Liver (tissue), 8 donors: ENCODE measurements at regions not wholly inside any gene's neighbourhood (a gene's known extent, or its start where the extent isn't known, plus 50 kb on each side); places are given as distances from the start of the nearest gene placed in this dataset.
A peak's percentile ranks its signal among the peaks of the same experiment; 100 is the strongest.
"Not testable (repeated sequence)": the region's sequence is repeated elsewhere in the genome, so short reads cannot be mapped to it uniquely, and the experiment has no call there.

Source experiments
- DNase-seq: peaks from one replicate; pipeline ENCODE4 v3.0.0-alpha.2; 2017; ENCODE audit warnings: low spot score
- H3K27ac ChIP-seq, 2 donors: one replicate each; pipeline ENCODE4 v1.7.0; 2013; ENCODE audit warnings: inconsistent platforms in 2 of 2, low read length in 2 of 2, control low read depth in 1 of 2, low read depth in 1 of 2, mild to moderate bottlenecking in 1 of 2
- H3K27me3 ChIP-seq, 4 donors: one replicate each; pipeline versions ENCODE4 v1.6.1 to v1.7.0; 2013; ENCODE audit warnings: low read length in 3 of 4, inconsistent platforms in 1 of 4, mild to moderate bottlenecking in 1 of 4, moderate library complexity in 1 of 4; ENCODE audit not compliant: control insufficient read depth in 4 of 4, insufficient read depth in 4 of 4
- H3K36me3 ChIP-seq, 4 donors: one replicate each; pipeline versions ENCODE4 v1.6.1 to v1.7.0; 2013; ENCODE audit warnings: low read length in 3 of 4, mild to moderate bottlenecking in 3 of 4, low read depth in 1 of 4, moderate library complexity in 1 of 4; ENCODE audit not compliant: control insufficient read depth in 4 of 4, insufficient read depth in 3 of 4
- H3K4me1 ChIP-seq, 4 donors: one replicate each; pipeline versions ENCODE4 v1.6.1 to v1.7.0; 2013; ENCODE audit warnings: low read length in 3 of 4, mild to moderate bottlenecking in 3 of 4, moderate library complexity in 1 of 4; ENCODE audit not compliant: control insufficient read depth in 4 of 4, insufficient read depth in 4 of 4
- H3K4me3 ChIP-seq, 3 donors: one replicate each; pipeline versions ENCODE4 v1.6.1 to v1.7.0; 2013; ENCODE audit warnings: low read length in 3 of 3, control low read depth in 1 of 3, low read depth in 1 of 3, mild to moderate bottlenecking in 1 of 3
- H3K9ac ChIP-seq, 2 donors: one replicate each; pipeline ENCODE4 v1.7.0; 2013; ENCODE audit warnings: low read length in 2 of 2, mild to moderate bottlenecking in 2 of 2, moderate library complexity in 2 of 2, control low read depth in 1 of 2, low read depth in 1 of 2
- H3K9me3 ChIP-seq, 4 donors: one replicate each; pipeline versions ENCODE4 v1.6.1 to v1.7.0; 2013; ENCODE audit warnings: low read length in 3 of 4; ENCODE audit not compliant: control insufficient read depth in 4 of 4
- ATF3 ChIP-seq: IDR thresholded peaks from 2 replicates; pipeline ENCODE4 v1.6.1; 2016; ENCODE audit warnings: antibody characterized with exemption
- CTCF ChIP-seq: fragments of 150-350 bp; IDR thresholded peaks from 2 replicates; pipeline ENCODE4 v1.5.1; 2017; ENCODE audit warnings: improper control_type of control experiment, low read depth, low read length; ENCODE audit not compliant: missing input control
- FOXA2 ChIP-seq: IDR thresholded peaks from 2 replicates; pipeline ENCODE4 v1.6.1; 2016; ENCODE audit warnings: antibody characterized with exemption
- GABPA ChIP-seq, 2 donors: IDR thresholded peaks in 1 of 2; conservative IDR thresholded peaks in 1 of 2; 2 replicates each; pipeline ENCODE4 v1.6.1; 2016; ENCODE audit warnings: antibody characterized with exemption in 2 of 2, mild to moderate bottlenecking in 1 of 2, moderate library complexity in 1 of 2
- HNF4A ChIP-seq, 2 donors: conservative IDR thresholded peaks; 2 replicates each; pipeline ENCODE4 v1.6.1; 2016; ENCODE audit warnings: antibody characterized with exemption in 2 of 2, mild to moderate bottlenecking in 2 of 2
- HNF4G ChIP-seq: IDR thresholded peaks from 2 replicates; pipeline ENCODE4 v1.6.1; 2016; ENCODE audit warnings: antibody characterized with exemption
- NR2F2 ChIP-seq: IDR thresholded peaks from 2 replicates; pipeline ENCODE4 v1.6.1; 2016; ENCODE audit warnings: antibody characterized with exemption
- SP1 ChIP-seq: IDR thresholded peaks from 2 replicates; pipeline ENCODE4 v1.6.1; 2018; ENCODE audit warnings: antibody characterized with exemption, mild to moderate bottlenecking
- YY1 ChIP-seq: IDR thresholded peaks from 2 replicates; pipeline ENCODE4 v1.6.1; 2016; ENCODE audit warnings: antibody characterized with exemption, mild to moderate bottlenecking
- WGBS: extraction: QIAGEN DNeasy Blood & Tissue Kit; methylation state at CpG from one replicate; pipeline ENCODE4 v1.1.7; 2013; 5-methylcytosine and 5-hydroxymethylcytosine counted together
- TF ChIP-seq, protein P1 (sequence below): IDR thresholded peaks from 2 replicates; pipeline ENCODE4 v1.6.1; 2016; ENCODE audit warnings: antibody characterized with exemption
- TF ChIP-seq, protein P2 (sequence below): IDR thresholded peaks from 2 replicates; pipeline ENCODE4 v1.6.1; 2016; ENCODE audit warnings: antibody characterized with exemption
- donor health status: healthy.
- donor health status: healthy.
- donor health status: healthy.
- donor health status: healthy.
- donor health status: healthy.

DNA sequence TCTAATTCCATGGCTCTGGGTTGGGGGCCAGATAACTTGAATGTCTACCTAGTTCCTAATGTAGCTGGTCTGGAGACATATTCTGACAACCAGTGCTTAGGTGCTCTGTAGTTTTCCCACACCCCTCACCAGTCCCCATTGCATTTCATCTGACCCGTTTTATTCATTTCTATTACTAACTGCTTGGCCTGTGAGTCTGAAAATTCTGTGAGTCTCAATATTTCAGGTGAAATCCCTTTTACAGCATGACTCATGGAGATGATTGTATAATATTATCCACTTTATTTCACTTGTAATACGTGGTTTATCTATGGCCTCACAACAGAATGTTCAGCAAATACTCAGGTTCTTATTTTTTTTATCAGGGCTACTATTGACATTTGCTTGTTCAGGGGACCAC is 103.7 kb upstream of the UGP2 start:
- no peak overlapping the region for H3K4me3 ChIP-seq
- 52% methylated on average over 2 of the region's 2 CpGs for WGBS
- H3K27me3 ChIP-seq, result no peaks in the 10 kb centered on the region
- peak overlapping the region in 1 of 2 donors; percentile 1 for H3K9ac ChIP-seq
- no peaks in the 10 kb centered on the region for H3K9me3 ChIP-seq
- no peaks in the 10 kb centered on the region for H3K36me3 ChIP-seq
- H3K27ac ChIP-seq, result peak overlapping the region; percentile 26 to 67
- H3K4me1 ChIP-seq, result peaks cover 14 to 56% (median 45%) of the 10 kb centered on the region in 4 donors
- no peak for DNase-seq
- TF ChIP-seq YY1, result no peak
- TF ChIP-seq SP1, result no peak
- no peak for TF ChIP-seq HNF4A (conservative IDR thresholded peaks at IDR 0.05)
- no peak for TF ChIP-seq FOXA2
- no peak for TF ChIP-seq NR2F2

DNA sequence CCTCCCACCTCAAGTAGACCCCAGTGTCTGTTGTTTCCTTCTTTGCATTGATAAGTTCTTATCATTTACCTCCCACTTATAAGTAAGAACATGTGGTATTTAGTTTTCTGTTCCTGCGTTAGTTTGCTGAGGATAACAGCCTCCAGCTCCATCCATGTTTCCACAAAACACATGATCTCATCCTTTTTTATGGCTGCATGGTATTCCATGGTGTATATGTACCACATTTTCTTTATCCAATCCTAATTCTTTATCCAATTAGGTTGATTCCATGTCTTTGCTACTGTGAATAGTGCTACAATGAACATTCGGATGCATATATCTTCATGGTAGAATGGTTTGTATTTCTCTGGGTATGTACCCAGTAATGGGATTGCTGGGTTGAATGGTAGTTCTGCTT is 102.5 kb upstream of the UGP2 start:
- not testable (repeated sequence) for H3K36me3 ChIP-seq, H3K4me3 ChIP-seq, DNase-seq, H3K27ac ChIP-seq, H3K27me3 ChIP-seq, H3K9ac ChIP-seq, H3K9me3 ChIP-seq
- peaks cover 14 to 53% (median 43%) of the 10 kb centered on the region in 4 donors for H3K4me1 ChIP-seq
- WGBS, result 96% methylated on average over 2 of the region's 2 CpGs

DNA sequence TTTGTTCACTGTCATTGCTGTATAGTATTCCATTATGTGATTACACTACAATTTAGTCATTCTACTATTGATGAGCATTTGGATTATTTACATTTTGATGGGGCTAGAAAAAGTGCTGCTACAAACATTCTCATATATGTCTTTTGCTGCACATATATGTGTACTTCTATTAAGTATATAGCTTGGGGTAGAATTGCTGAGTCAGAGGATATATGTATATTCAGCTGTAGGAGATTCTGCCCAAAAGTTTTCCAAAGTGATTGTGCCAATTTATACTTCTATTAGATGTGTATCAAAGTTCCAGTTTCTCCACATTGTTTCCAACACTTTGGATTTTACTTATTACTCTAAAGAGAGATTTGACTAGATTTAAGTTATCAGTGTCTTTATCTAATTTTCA is 101.7 kb upstream of the UGP2 start:
- Histone ChIP-seq H3K9ac (no peak overlapping the region), H3K36me3 (no peaks in the 10 kb centered on the region), H3K27me3 (no peaks in the 10 kb centered on the region), H3K4me3 (no peak overlapping the region), H3K27ac (no peak overlapping the region), H3K9me3 (no peaks in the 10 kb centered on the region), H3K4me1 (peaks cover 14 to 47% (median 38%) of the 10 kb centered on the region in 4 donors)
- no peak for DNase-seq
- no peak for TF ChIP-seq GABPA (IDR thresholded peaks at IDR 0.05 in 1 of 2, conservative IDR thresholded peaks at IDR 0.05 in 1 of 2)
- no peak for TF ChIP-seq NR2F2
- TF ChIP-seq, protein P1, sequence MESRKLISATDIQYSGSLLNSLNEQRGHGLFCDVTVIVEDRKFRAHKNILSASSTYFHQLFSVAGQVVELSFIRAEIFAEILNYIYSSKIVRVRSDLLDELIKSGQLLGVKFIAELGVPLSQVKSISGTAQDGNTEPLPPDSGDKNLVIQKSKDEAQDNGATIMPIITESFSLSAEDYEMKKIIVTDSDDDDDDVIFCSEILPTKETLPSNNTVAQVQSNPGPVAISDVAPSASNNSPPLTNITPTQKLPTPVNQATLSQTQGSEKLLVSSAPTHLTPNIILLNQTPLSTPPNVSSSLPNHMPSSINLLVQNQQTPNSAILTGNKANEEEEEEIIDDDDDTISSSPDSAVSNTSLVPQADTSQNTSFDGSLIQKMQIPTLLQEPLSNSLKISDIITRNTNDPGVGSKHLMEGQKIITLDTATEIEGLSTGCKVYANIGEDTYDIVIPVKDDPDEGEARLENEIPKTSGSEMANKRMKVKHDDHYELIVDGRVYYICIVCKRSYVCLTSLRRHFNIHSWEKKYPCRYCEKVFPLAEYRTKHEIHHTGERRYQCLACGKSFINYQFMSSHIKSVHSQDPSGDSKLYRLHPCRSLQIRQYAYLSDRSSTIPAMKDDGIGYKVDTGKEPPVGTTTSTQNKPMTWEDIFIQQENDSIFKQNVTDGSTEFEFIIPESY, result no peak
- TF ChIP-seq CTCF, result no peak
- TF ChIP-seq ATF3, result no peak
- TF ChIP-seq HNF4A (conservative IDR thresholded peaks at IDR 0.05), result no peak
- no peak for TF ChIP-seq HNF4G
- TF ChIP-seq, protein P2, sequence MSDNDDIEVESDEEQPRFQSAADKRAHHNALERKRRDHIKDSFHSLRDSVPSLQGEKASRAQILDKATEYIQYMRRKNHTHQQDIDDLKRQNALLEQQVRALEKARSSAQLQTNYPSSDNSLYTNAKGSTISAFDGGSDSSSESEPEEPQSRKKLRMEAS, result no peak
